22Rv1 (cell line): ENCODE measurements at regions not wholly inside any gene's neighbourhood (a gene's known extent, or its start where the extent isn't known, plus 50 kb on each side); places are given as distances from the start of the nearest gene placed in this dataset.

Experiments used
- ZFX ChIP-seq: fragments of 450-650 bp; IDR thresholded peaks from 2 replicates; pipeline ENCODE4 v1.6.1; 2017; ENCODE audit warnings: antibody characterized with exemption, borderline replicate concordance
- TF ChIP-seq, protein P1 (sequence below): fragments of 450-650 bp; IDR thresholded peaks from 2 replicates; pipeline ENCODE4 v1.5.1; 2017; ENCODE audit warnings: mild to moderate bottlenecking

DNA sequence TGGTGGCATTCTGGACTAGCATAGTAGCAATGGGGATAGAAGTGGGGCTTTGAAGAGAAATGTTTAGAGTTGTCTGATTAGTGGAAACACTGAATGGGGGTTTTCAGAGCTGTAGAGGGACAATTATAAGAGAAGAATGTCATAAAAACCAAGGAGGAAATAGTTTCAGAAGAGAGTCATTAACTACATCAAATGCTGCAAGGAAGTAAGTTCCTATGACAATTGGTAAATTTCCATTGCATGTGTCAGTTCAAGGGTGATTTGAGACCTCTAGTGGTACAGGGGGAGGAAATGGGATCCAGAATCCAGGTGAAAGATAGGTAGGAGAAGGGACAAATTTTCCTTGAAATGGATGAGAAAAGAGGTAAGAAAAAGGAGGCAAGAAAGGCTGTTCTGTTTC, 68.3 kb upstream of the TBC1D5 start:
- TF ChIP-seq, protein P1, sequence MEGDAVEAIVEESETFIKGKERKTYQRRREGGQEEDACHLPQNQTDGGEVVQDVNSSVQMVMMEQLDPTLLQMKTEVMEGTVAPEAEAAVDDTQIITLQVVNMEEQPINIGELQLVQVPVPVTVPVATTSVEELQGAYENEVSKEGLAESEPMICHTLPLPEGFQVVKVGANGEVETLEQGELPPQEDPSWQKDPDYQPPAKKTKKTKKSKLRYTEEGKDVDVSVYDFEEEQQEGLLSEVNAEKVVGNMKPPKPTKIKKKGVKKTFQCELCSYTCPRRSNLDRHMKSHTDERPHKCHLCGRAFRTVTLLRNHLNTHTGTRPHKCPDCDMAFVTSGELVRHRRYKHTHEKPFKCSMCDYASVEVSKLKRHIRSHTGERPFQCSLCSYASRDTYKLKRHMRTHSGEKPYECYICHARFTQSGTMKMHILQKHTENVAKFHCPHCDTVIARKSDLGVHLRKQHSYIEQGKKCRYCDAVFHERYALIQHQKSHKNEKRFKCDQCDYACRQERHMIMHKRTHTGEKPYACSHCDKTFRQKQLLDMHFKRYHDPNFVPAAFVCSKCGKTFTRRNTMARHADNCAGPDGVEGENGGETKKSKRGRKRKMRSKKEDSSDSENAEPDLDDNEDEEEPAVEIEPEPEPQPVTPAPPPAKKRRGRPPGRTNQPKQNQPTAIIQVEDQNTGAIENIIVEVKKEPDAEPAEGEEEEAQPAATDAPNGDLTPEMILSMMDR = peak; percentile 11; the same call in 1 of the 2 replicates
- TF ChIP-seq ZFX = no peak
